Gastroesophageal sphincter (tissue), 3 donors: ENCODE measurements at regions not wholly inside any gene's neighbourhood (a gene's known extent, or its start where the extent isn't known, plus 50 kb on each side); places are given as distances from the start of the nearest gene placed in this dataset.

Experiments used
- CTCF ChIP-seq, 4 experiments: fragments of 200-600 bp in 2 of 4; fragments of 450-650 bp in 2 of 4; sonication (generic) in 1 of 4; IDR thresholded peaks; one replicate each; pipeline ENCODE4 v1.5.1; 2017 to 2019; ENCODE audit warnings: antibody characterized with exemption in 4 of 4, mild to moderate bottlenecking in 2 of 4, moderate library complexity in 2 of 4
- EP300 ChIP-seq: sonication (generic); formaldehyde crosslinking; IDR thresholded peaks from one replicate; pipeline ENCODE4 v1.6.1; 2017; ENCODE audit warnings: antibody characterized with exemption, mild to moderate bottlenecking
- POLR2A ChIP-seq, 2 donors: fragments of 450-650 bp; IDR thresholded peaks; one replicate each; pipeline ENCODE4 v1.6.1; 2017; ENCODE audit warnings: antibody characterized with exemption in 2 of 2, mild to moderate bottlenecking in 2 of 2, moderate library complexity in 1 of 2
- POLR2AphosphoS5 ChIP-seq: sonication (generic); formaldehyde crosslinking; IDR thresholded peaks from one replicate; pipeline ENCODE4 v1.6.1; 2017; ENCODE audit warnings: antibody characterized with exemption

- TF ChIP-seq POLR2AphosphoS5 = no peak
- TF ChIP-seq CTCF (IDR thresholded peaks at IDR 0.05) = no peak
- no peak for TF ChIP-seq EP300
- TF ChIP-seq POLR2A (IDR thresholded peaks at IDR 0.05) = no peak
Measured at GRCh38 chr1:203425663-203425975, 50.0 kb upstream of the PRELP start.
